Mesenchymal stem cell (in vitro differentiated cells and primary cell): ENCODE measurements at regions not wholly inside any gene's neighbourhood (a gene's known extent, or its start where the extent isn't known, plus 50 kb on each side); places are given as distances from the start of the nearest gene placed in this dataset.
A peak's percentile ranks its signal among the peaks of the same experiment; 100 is the strongest.

ENCODE experiments used
- DNase-seq: peaks from one replicate; pipeline ENCODE4 v3.0.0-alpha.2; 2013
- H2AFZ ChIP-seq: one replicate; pipeline ENCODE4 v1.6.1; 2013; ENCODE audit warnings: low read depth, mild to moderate bottlenecking, control low read depth, inconsistent platforms, low read length, moderate library complexity
- H2AK5ac ChIP-seq: 2 replicates; pipeline ENCODE4 v1.6.1; 2013; ENCODE audit warnings: low read length, moderate library complexity, mild to moderate bottlenecking, inconsistent platforms; ENCODE audit not compliant: severe bottlenecking
- H2BK120ac ChIP-seq: one replicate; pipeline ENCODE4 v1.6.1; 2013; ENCODE audit warnings: low read depth, mild to moderate bottlenecking, inconsistent platforms, low read length, moderate library complexity
- H2BK12ac ChIP-seq, 2 experiments: one replicate each; pipeline ENCODE4 v1.6.1; 2013; ENCODE audit warnings: inconsistent platforms in 2 of 2, low read length in 2 of 2, mild to moderate bottlenecking in 2 of 2, moderate library complexity in 2 of 2, control low read depth in 1 of 2
- H2BK15ac ChIP-seq: one replicate; pipeline ENCODE4 v1.6.1; 2013; ENCODE audit warnings: mild to moderate bottlenecking, low read depth, inconsistent platforms; ENCODE audit not compliant: poor library complexity, severe bottlenecking
- H2BK5ac ChIP-seq: 2 replicates; pipeline ENCODE4 v1.6.1; 2013; ENCODE audit warnings: low read depth, mild to moderate bottlenecking, low read length, control low read depth, inconsistent platforms; ENCODE audit not compliant: poor library complexity, severe bottlenecking
- H3K14ac ChIP-seq, 2 experiments: one replicate each; pipeline ENCODE4 v1.6.1; 2013; ENCODE audit warnings: inconsistent platforms in 2 of 2, low read length in 2 of 2, control low read depth in 1 of 2, mild to moderate bottlenecking in 1 of 2, moderate library complexity in 1 of 2
- H3K18ac ChIP-seq, 2 experiments: one replicate each; pipeline ENCODE4 v1.6.1; 2013; ENCODE audit warnings: inconsistent platforms in 2 of 2, low read length in 2 of 2, control low read depth in 1 of 2, low read depth in 1 of 2, mild to moderate bottlenecking in 1 of 2
- H3K23ac ChIP-seq, 2 experiments: one replicate each; pipeline ENCODE4 v1.6.1; 2013; ENCODE audit warnings: inconsistent platforms in 2 of 2, low read length in 2 of 2, mild to moderate bottlenecking in 2 of 2, moderate library complexity in 2 of 2, control low read depth in 1 of 2
- H3K27ac ChIP-seq: 2 replicates; pipeline ENCODE4 v1.5.1; 2013; ENCODE audit warnings: mild to moderate bottlenecking, moderate library complexity, low read length, control low read depth, inconsistent platforms; ENCODE audit not compliant: poor library complexity, severe bottlenecking
- H3K27me3 ChIP-seq, 2 experiments: 2 replicates each; pipeline versions ENCODE4 v1.6.1 to v1.7.0; 2013; ENCODE audit warnings: low read length in 2 of 2, mild to moderate bottlenecking in 2 of 2, moderate library complexity in 2 of 2, control low read depth in 1 of 2, inconsistent platforms in 1 of 2; ENCODE audit not compliant: control insufficient read depth in 1 of 2, insufficient read depth in 1 of 2
- H3K36me3 ChIP-seq, 2 experiments: 2 replicates each; pipeline versions ENCODE4 v1.6.1 to v1.7.0; 2013; ENCODE audit warnings: low read length in 2 of 2, control low read depth in 1 of 2, inconsistent platforms in 1 of 2, low read depth in 1 of 2, mild to moderate bottlenecking in 1 of 2; ENCODE audit not compliant: insufficient read depth in 2 of 2, control insufficient read depth in 1 of 2
- H3K4ac ChIP-seq, 2 experiments: one replicate each; pipeline ENCODE4 v1.6.1; 2013; ENCODE audit warnings: inconsistent platforms in 2 of 2, low read length in 2 of 2, mild to moderate bottlenecking in 2 of 2, moderate library complexity in 2 of 2, control low read depth in 1 of 2, low read depth in 1 of 2
- H3K4me1 ChIP-seq: 2 replicates; pipeline ENCODE4 v1.6.1; 2013; ENCODE audit warnings: low read depth, low read length, control low read depth; ENCODE audit not compliant: control insufficient read depth, insufficient read depth
- H3K4me2 ChIP-seq: 2 replicates; pipeline ENCODE4 v1.6.1; 2013; ENCODE audit warnings: low read length, mild to moderate bottlenecking, inconsistent platforms; ENCODE audit not compliant: poor library complexity, severe bottlenecking
- H3K4me3 ChIP-seq, 2 experiments: 2 replicates each; pipeline versions ENCODE4 v1.5.1 to v1.7.0; 2013; ENCODE audit warnings: low read length in 2 of 2, mild to moderate bottlenecking in 2 of 2, control low read depth in 1 of 2, low read depth in 1 of 2; ENCODE audit not compliant: insufficient read depth in 1 of 2
- H3K79me1 ChIP-seq: replicated peaks from 2 replicates; pipeline ENCODE4 v1.6.1; 2013; ENCODE audit warnings: mild to moderate bottlenecking, control low read depth, low read length, inconsistent platforms; ENCODE audit not compliant: poor library complexity, severe bottlenecking
- H3K9ac ChIP-seq: 2 replicates; pipeline ENCODE4 v1.7.0; 2013; ENCODE audit warnings: mild to moderate bottlenecking, low read length, moderate library complexity
- H3K9me3 ChIP-seq: 2 replicates; pipeline ENCODE4 v1.7.0; 2013; ENCODE audit warnings: mild to moderate bottlenecking, low read length; ENCODE audit not compliant: control insufficient read depth
- H4K8ac ChIP-seq: one replicate; pipeline ENCODE4 v1.6.1; 2013; ENCODE audit warnings: inconsistent platforms, mild to moderate bottlenecking, low read length, moderate library complexity
- H4K91ac ChIP-seq: one replicate; pipeline ENCODE4 v1.6.1; 2013; ENCODE audit warnings: mild to moderate bottlenecking, low read length, inconsistent platforms
- WGBS: methylation state at CpG from one replicate; pipeline ENCODE4 v1.1.7; 2013; ENCODE audit warnings: mixed read lengths; 5-methylcytosine and 5-hydroxymethylcytosine counted together

DNA sequence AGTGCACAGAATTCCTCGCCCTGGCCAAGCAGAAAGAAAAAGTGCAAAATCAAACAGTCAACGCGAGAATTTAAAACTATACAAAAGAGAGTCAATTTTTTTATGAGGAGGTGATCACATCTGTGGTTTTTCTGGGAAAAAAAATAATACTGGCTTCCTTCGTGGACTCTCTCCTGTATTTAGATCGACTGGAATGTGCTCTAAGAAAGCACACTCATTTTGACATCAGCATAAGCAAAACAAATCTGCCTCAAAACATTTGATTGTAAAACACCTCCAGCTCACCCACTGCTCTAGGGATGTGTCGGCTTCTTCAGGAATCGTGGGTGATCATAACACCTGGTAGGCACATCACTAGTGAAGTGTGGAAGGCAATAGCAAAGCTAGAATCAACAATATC lies 417.4 kb upstream of the FAT1 start:
- Histone ChIP-seq H4K8ac (no peak overlapping the region), H2BK12ac (no peak overlapping the region), H3K23ac (no peak overlapping the region), H3K4me1 (no peaks in the 10 kb centered on the region), H3K14ac (no peak overlapping the region), H4K91ac (no peak overlapping the region), H3K4ac (no peak overlapping the region), H3K4me3 (no peak overlapping the region), H3K79me1 (no peaks in the 10 kb centered on the region), H3K27ac (no peak overlapping the region), H2BK120ac (no peak overlapping the region), H3K27me3 (no peaks in the 10 kb centered on the region), H3K4me2 (no peak overlapping the region), H3K36me3 (no peaks in the 10 kb centered on the region), H3K9ac (no peak overlapping the region), H2BK5ac (no peak overlapping the region), H2AFZ (no peak overlapping the region), H3K9me3 (no peaks in the 10 kb centered on the region), H2AK5ac (no peak overlapping the region), H3K18ac (no peak overlapping the region), H2BK15ac (no peak overlapping the region)
- WGBS: 93% methylated on average over 7 of the region's 7 CpGs
- no peak for DNase-seq

DNA sequence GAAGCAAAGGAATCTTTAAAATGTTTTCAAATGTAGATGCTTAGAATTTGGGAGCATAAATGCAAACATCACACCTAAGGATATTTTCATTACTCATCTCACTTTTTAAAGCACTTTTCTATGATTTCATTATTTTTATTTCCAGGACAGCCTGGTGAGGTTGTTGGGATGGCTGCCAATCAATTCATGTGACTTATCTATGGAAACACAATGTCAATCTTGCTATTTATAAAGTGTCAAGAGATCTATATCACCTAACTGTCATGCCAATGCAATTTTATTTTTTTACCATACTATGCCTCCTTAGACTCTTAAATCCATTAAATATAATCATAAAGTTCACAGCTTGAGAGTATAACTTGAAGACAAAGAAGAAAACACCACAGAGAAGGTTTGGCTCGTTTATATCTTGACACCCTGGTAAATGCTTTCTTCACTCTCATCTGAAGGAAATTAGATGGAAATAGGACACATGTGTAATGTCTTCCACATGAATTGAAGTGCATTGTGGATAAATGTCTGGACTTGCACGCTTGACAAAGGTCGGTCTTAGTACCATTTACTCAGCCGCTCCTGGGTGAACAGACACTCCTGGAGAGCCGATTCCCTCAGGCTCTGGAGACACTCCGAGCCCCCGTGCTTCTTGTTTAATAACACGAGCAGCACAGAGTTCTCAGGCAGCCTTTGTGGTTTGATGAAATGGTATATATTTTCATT lies 425.7 kb upstream of the FAT1 start:
- WGBS: 96% methylated on average over 8 of the region's 8 CpGs
- Histone ChIP-seq H2AK5ac (no peak overlapping the region), H2BK15ac (no peak overlapping the region), H3K79me1 (no peaks in the 10 kb centered on the region), H3K9me3 (no peaks in the 10 kb centered on the region), H3K4me3 (no peak overlapping the region), H4K91ac (no peak overlapping the region), H3K4me2 (no peak overlapping the region), H3K27ac (no peak overlapping the region), H3K23ac (no peak overlapping the region), H3K36me3 (no peaks in the 10 kb centered on the region), H2AFZ (no peak overlapping the region), H3K4me1 (no peaks in the 10 kb centered on the region), H3K18ac (no peak overlapping the region), H4K8ac (no peak overlapping the region), H2BK5ac (no peak overlapping the region), H2BK12ac (no peak overlapping the region), H3K14ac (no peak overlapping the region), H3K27me3 (no peaks in the 10 kb centered on the region), H2BK120ac (no peak overlapping the region), H3K9ac (no peak overlapping the region), H3K4ac (no peak overlapping the region)
- no peak for DNase-seq

DNA sequence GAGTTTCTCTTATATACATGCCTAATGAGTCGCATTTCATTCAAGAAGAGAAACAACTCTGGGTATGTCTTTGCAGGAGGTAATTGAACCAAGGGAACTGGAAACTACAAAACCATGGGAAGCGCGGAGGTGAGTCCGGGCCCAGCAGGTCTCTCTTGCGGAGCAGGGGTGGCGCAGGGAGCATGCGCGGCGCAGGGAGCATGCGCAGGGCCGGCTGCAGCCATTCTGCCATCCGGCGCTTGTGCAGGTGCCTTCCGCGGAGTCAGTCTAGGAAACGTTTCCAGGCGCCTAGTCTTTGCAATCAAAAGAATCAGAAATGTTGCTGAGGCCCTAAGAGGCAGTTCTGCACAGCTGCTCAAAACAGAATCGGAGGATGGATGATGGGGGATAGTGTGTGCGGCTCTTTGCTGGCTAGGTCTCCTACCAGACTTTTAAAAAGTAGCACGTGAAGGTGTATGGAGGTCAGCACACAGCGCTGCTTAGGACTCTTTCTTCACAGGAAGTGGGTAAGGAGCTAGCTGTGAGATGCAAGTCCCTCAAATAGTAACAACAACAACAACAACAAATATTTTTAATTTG lies 433.8 kb upstream of the FAT1 start:
- H2BK5ac ChIP-seq: no peak overlapping the region

DNA sequence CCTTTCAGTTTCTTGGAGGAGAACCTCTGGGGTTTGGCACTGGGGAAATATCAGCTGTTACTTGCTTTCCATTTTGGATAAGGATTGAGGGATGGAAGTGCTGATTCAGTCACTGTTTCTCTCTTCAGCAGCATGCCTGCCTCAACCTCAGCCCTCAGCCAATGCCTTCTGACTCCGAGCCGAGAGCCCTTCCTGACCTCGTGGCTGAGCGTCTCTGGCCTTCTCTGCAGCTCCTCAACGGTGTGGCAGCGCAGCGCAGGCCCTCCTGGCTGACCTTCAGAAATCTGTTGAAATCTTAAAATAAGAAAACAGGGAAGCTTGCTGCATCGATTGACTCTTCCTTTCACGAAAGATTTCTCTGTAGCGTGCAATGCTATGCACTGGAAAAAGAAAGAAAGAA lies 434.3 kb upstream of the FAT1 start:
- no peak overlapping the region for H3K14ac ChIP-seq
- H3K4ac ChIP-seq: no peak overlapping the region
- no peak overlapping the region for H4K8ac ChIP-seq
- H3K79me1 ChIP-seq: no peaks in the 10 kb centered on the region
- no peak overlapping the region for H2BK15ac ChIP-seq
- no peak overlapping the region for H3K23ac ChIP-seq
- no peak overlapping the region for H2BK12ac ChIP-seq
- H3K27me3 ChIP-seq: no peaks in the 10 kb centered on the region
- peak overlapping the region; percentile 7 for H2AFZ ChIP-seq
- no peaks in the 10 kb centered on the region for H3K36me3 ChIP-seq
- no peak for DNase-seq
- H2BK120ac ChIP-seq: no peak overlapping the region
- no peak overlapping the region for H2BK5ac ChIP-seq
- H3K18ac ChIP-seq: no peak overlapping the region
- no peak overlapping the region for H3K27ac ChIP-seq
- H2AK5ac ChIP-seq: no peak overlapping the region
- H4K91ac ChIP-seq: no peak overlapping the region
- 90% methylated on average over 10 of the region's 10 CpGs for WGBS
- no peak overlapping the region for H3K4me2 ChIP-seq
- no peak overlapping the region for H3K9ac ChIP-seq
- H3K4me3 ChIP-seq: no peak overlapping the region
- no peaks in the 10 kb centered on the region for H3K9me3 ChIP-seq
- no peaks in the 10 kb centered on the region for H3K4me1 ChIP-seq

More for the DNA sequence above, 433.8 kb upstream of the FAT1 start:
- Histone ChIP-seq H3K4ac (no peak overlapping the region), H3K14ac (no peak overlapping the region), H3K27ac (no peak overlapping the region), H4K91ac (no peak overlapping the region), H3K4me3 (no peak overlapping the region), H4K8ac (no peak overlapping the region), H3K4me2 (peak overlapping the region; percentile 11), H3K27me3 (no peaks in the 10 kb centered on the region), H2BK12ac (no peak overlapping the region), H3K9ac (no peak overlapping the region), H3K18ac (no peak overlapping the region), H2BK120ac (no peak overlapping the region), H3K4me1 (no peaks in the 10 kb centered on the region), H3K9me3 (no peaks in the 10 kb centered on the region), H2AFZ (no peak overlapping the region), H2AK5ac (no peak overlapping the region), H2BK15ac (no peak overlapping the region), H3K23ac (no peak overlapping the region), H3K36me3 (no peaks in the 10 kb centered on the region), H3K79me1 (no peaks in the 10 kb centered on the region)
- DNase-seq: no peak
- WGBS: 97% methylated on average over 20 of the region's 21 CpGs
